RCC 7860 (cell line): ENCODE measurements at regions not wholly inside any gene's neighbourhood (a gene's known extent, or its start where the extent isn't known, plus 50 kb on each side); places are given as distances from the start of the nearest gene placed in this dataset.

Experiments
- DNase-seq: peaks from one replicate; pipeline ENCODE4 v3.0.0-alpha.2; 2015; ENCODE audit warnings: low spot score
- FAIRE-seq: peaks from 2 replicates; lab custom pipeline; 2012; peaks lifted over from hg19 to GRCh38; lab: Jason Lieb, UNC

DNA sequence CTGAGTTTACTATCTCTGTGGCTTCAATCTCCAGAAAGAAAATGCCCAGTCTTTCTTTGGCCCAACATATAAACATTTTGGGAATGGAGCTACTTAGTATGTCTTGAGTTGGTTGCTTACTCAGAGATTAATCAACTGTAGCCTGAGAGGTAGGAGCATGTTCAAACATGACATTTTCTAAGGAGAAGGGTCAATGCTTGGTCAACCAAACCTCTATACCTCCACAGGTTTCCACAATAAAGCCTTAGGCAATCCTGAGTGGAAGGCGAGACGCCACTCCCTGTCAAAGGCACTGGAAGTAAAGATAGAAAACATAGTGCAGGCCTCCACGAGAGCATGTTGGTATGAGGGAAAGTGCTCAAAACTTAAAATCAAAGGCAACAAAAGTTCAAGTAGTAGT, 411.4 kb downstream of the KCTD16 start:
- no peak for FAIRE-seq
- DNase-seq, result no peak

DNA sequence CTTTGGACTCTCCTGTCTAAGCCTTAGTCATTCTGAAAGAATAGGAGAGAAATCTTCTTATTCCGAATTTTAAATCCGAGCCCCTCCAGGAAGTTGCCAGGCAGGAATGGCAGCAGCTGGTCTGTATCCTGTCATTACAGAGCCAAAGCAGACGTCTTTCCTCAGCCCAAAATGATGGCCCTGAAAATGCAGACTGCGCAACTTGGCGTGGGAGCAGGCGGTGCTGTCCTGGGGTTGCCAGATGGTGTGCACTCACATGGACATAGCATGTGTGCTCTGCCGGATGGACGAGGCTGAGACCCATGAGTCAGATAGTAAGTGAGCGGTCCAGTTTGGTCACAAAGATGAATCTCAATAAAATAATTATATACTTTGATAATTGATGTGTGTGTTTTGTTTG, 410.4 kb downstream of the KCTD16 start:
- DNase-seq, result no peak
- no peak for FAIRE-seq

DNA sequence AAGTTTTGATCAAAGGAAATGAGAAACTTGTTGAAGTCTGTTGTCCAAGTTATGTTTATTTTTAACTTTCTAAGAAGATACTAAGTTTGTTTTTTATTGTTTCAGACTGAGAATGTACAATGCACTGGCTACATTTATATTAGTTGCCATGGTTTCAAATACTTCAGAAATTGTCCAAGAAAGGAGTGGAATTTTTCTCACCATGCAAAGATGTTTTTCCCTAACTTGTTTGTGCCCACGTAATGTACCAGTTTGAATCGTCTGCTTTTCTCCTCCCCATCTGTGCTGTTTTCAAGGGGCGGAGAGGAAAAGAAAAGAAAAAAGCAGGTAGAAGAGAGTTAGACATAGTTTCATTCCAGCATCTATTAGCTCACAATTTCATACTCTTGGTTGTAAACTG, 407.0 kb downstream of the KCTD16 start:
- FAIRE-seq, result no peak

DNA sequence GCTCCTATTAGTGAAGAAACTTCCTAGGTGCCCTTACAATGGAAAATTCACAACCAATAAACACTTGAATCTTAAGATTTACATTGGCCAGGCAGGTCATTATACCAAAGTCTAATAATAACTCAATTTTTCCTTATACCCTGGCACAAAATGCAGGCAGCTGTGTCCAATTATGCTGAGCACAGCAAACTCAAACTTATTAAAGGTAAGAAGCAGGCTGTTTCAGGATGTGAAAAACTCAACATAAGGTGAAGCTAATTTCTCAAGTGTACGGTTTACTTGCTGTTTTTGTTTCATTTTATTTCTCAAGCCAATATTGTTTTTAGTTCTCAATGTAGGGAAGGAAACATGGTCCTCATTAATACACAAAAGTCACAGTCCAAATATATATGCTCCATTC, 405.1 kb downstream of the KCTD16 start:
- DNase-seq (no peak), FAIRE-seq (no peak)

More for the DNA sequence above, 407.0 kb downstream of the KCTD16 start:
- DNase-seq, result no peak

DNA sequence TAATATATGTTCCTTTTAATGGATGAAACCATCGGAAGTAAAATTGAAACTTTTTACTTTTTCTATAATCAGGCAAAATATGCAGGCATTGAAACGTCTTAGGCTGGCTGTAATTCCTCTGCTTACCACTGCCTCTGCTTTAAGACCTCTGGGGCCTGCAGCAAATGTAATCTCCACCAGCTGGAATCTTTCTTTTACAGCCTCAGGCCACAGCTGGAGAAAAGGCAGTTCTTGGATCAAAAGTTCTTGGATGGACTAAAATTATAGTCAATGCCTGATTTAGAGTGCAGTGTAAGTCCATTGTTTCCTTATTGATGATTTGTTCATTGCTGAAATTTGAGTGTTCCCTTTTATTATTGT, 396.7 kb downstream of the KCTD16 start:
- FAIRE-seq (no peak), DNase-seq (no peak)

DNA sequence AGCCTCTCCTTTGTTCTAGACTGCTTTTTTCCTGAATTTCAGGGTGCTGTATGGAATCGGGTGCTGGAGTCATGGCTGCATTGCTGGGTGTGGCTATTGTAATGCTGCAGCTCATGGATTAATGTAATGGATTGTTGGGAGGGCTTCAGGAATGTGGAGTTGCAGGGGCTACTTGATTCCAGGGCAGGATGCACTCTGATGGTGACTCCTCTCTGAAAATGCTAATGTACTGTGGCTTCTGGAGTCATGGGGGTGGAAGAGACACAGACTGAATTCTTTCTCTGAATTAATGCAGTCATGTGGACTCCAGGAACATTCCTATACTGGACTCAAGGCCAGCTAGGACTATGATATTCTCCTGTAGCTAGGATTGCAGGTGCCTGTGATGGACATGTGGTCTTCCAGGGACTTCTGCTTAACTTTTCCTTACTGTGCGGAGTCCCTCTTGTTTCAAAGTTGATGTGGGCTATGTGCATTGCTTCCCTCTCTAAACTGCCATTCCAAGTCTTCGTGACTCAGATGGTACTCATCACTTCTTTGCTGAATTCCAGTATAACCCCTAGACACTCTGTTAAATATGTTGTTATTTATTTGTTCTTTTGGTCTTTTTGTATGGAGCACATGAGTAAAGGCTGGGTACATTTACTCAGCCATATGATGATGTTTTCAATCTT, 396.2 kb downstream of the KCTD16 start:
- FAIRE-seq, result no peak
- DNase-seq, result no peak

DNA sequence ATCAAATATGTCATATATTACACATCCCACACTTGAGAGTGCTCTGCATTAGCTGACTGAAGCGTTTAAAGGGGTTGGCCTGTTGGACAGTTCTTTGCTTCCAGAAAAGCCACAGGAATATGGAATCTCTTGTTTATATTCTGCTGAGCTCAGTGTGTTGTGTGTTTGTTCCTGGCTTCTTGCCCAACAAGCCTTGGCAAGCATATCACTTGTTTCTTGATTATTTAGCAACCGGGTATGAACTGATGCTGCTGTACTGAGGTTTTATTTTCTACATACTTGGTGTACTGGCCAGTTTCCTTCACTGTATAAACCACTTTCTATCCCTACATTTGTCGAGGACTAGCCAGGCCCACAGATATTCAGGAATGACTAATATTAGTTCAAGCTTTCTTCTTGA, 378.9 kb downstream of the KCTD16 start:
- DNase-seq (no peak), FAIRE-seq (no peak)

DNA sequence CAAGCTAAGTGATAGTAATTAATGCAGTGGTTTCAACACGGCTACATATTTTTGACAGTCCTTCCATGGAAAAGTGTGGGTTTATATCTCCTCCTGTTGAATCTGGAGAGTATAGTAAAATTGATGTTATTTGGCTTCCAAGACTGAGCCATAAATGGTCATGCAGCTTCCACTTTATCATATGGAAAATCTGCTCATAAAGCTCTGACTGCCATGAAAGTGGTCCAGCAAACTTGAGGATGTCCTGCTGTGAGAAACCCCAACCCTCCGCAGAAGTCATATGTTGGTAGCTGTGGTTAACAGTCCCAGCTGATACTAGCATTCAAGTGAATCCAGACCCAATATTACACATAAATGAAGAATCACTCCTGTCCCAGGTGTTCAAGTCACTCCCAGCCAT, 378.3 kb downstream of the KCTD16 start:
- FAIRE-seq, result no peak
- DNase-seq, result no peak

DNA sequence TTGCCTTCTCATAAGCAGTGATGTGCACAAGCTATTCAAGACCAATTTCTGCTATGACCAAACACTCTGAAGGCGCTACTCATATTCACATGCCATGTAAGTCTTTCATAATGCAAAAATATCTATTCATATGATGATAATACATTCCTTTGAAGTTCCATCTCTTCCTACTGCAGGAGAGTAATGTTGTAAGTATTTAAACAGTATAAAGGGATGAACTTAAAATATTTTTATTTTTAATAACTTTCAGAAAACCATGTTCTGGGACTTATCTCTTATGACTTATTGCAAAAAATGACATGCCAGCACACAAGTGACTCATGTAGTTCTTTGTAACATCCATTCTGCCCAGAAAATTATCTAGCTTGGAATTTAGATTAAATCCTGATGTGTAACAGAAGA, 376.4 kb downstream of the KCTD16 start:
- DNase-seq (no peak), FAIRE-seq (no peak)

DNA sequence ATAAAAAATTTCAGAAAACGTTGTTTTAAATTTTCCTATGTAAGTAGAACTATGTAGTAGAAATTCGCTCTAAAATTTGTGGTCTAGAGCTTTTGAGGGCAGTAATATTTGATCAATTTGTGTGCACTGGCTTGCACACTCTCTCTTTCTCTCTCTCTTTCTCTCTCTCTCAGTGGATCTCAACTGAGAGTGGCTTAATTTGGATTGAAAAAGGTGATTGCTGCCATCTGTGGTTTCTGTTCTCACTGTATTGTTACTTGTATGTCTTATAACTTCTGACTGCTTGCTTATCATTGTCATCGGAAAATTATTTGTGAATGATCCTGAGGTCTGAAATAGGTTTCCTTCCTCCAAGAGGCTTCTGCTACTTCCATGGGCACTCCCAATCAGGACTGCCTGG, 368.2 kb downstream of the KCTD16 start:
- no peak for DNase-seq
- no peak for FAIRE-seq
